GM23338 (cell line): ENCODE measurements at regions not wholly inside any gene's neighbourhood (a gene's known extent, or its start where the extent isn't known, plus 50 kb on each side); places are given as distances from the start of the nearest gene placed in this dataset.

ENCODE experiments used
- ATAC-seq: fragments of 200-7000 bp; cut with Tn5 transposase; 3 replicates; pipeline ENCODE4 v1.9.1; 2020
- DNase-seq: peaks from one replicate; pipeline ENCODE4 v3.0.0-alpha.2; 2015; ENCODE audit warnings: low spot score
- H2AFZ ChIP-seq: fragments of 200-600 bp; sonication (generic); 2 replicates; pipeline ENCODE4 v1.8.0; 2016; ENCODE audit warnings: antibody characterized with exemption, mild to moderate bottlenecking, moderate library complexity
- H3F3A ChIP-seq: fragments of 200-600 bp; sonication (generic); replicated peaks from 2 replicates; pipeline ENCODE4 v1.8.0; 2017; ENCODE audit warnings: antibody characterized with exemption, mixed run types, low read depth
- H3K27ac ChIP-seq: fragments of 200-600 bp; sonication (generic); 2 replicates; pipeline ENCODE4 v1.6.1; 2016; ENCODE audit warnings: low read depth
- H3K27me3 ChIP-seq: fragments of 200-600 bp; sonication (generic); 2 replicates; pipeline ENCODE4 v1.8.0; 2016; ENCODE audit warnings: mild to moderate bottlenecking, mixed run types, moderate library complexity; ENCODE audit not compliant: insufficient read depth
- H3K36me3 ChIP-seq: fragments of 200-600 bp; sonication (generic); 2 replicates; pipeline ENCODE4 v1.8.0; 2016; ENCODE audit warnings: mild to moderate bottlenecking; ENCODE audit not compliant: insufficient read depth
- H3K4me1 ChIP-seq: fragments of 200-600 bp; sonication (generic); 2 replicates; pipeline ENCODE4 v1.8.0; 2016; ENCODE audit warnings: mild to moderate bottlenecking, moderate library complexity; ENCODE audit not compliant: insufficient read depth
- H3K4me2 ChIP-seq: fragments of 200-600 bp; sonication (generic); 2 replicates; pipeline ENCODE4 v1.7.1; 2017; ENCODE audit warnings: mixed run types
- H3K4me3 ChIP-seq: fragments of 200-600 bp; sonication (generic); 2 replicates; pipeline ENCODE4 v1.6.1; 2016; ENCODE audit warnings: mixed run types
- H3K79me2 ChIP-seq: fragments of 200-600 bp; sonication (generic); replicated peaks from 2 replicates; pipeline ENCODE4 v1.8.0; 2017; ENCODE audit warnings: mild to moderate bottlenecking; ENCODE audit not compliant: insufficient read depth
- H3K9me2 ChIP-seq: fragments of 200-600 bp; sonication (generic); 2 replicates; pipeline ENCODE4 v1.8.0; 2017; ENCODE audit not compliant: insufficient read depth
- H4K20me1 ChIP-seq: fragments of 200-600 bp; sonication (generic); replicated peaks from 2 replicates; pipeline ENCODE4 v1.8.0; 2017; ENCODE audit warnings: mild to moderate bottlenecking; ENCODE audit not compliant: insufficient read depth
- H3K27ac Mint-ChIP-seq: 2 replicates; pipeline ENCODE4 v1.8.0; 2020; ENCODE audit warnings: inconsistent platforms, mild to moderate bottlenecking, moderate library complexity, mixed read lengths
- H3K27me3 Mint-ChIP-seq: 3 replicates; pipeline ENCODE4 v1.8.0; 2022; ENCODE audit warnings: low read depth, mild to moderate bottlenecking, moderate library complexity, mixed read lengths, inconsistent platforms; ENCODE audit not compliant: insufficient read depth, poor library complexity
- H3K36me3 Mint-ChIP-seq: 3 replicates; pipeline ENCODE4 v1.8.0; 2021; ENCODE audit warnings: low read depth, mild to moderate bottlenecking, inconsistent platforms, moderate library complexity, mixed read lengths
- H3K4me1 Mint-ChIP-seq: 3 replicates; pipeline ENCODE4 v1.8.0; 2020; ENCODE audit warnings: mild to moderate bottlenecking, inconsistent platforms, mixed read lengths
- H3K4me3 Mint-ChIP-seq: 3 replicates; pipeline ENCODE4 v1.8.0; 2021; ENCODE audit warnings: moderate library complexity, mild to moderate bottlenecking, inconsistent platforms, mixed read lengths
- H3K9me3 Mint-ChIP-seq: 3 replicates; pipeline ENCODE4 v1.8.0; 2020; ENCODE audit warnings: moderate library complexity, mild to moderate bottlenecking, inconsistent platforms, mixed read lengths
- CREB1 ChIP-seq: fragments of 250-450 bp; sonication (Bioruptor Pico); IDR thresholded peaks from 2 replicates; pipeline ENCODE4 v1.5.0; 2020; ENCODE audit warnings: low read depth, mild to moderate bottlenecking, moderate library complexity
- EZH2 ChIP-seq: fragments of 200-600 bp; sonication (generic); IDR thresholded peaks from one replicate; pipeline ENCODE4 v1.8.0; 2017; ENCODE audit warnings: antibody characterized with exemption, mild to moderate bottlenecking, low read depth; ENCODE audit not compliant: unreplicated experiment
- EZH2phosphoT487 ChIP-seq: fragments of 200-600 bp; sonication (generic); IDR thresholded peaks from one replicate; pipeline ENCODE4 v1.8.1; 2018; ENCODE audit warnings: antibody characterized with exemption; ENCODE audit not compliant: unreplicated experiment
- NANOG ChIP-seq: IDR thresholded peaks from 2 replicates; pipeline ENCODE4 v1.6.1; 2016; ENCODE audit warnings: antibody characterized with exemption, borderline replicate concordance
- POLR2AphosphoS5 ChIP-seq: IDR thresholded peaks from 2 replicates; pipeline ENCODE4 v1.6.1; 2016; ENCODE audit warnings: antibody characterized with exemption, low read depth
- STAT1 ChIP-seq: IDR thresholded peaks from one replicate; pipeline ENCODE4 v1.6.1; 2016; ENCODE audit warnings: antibody characterized with exemption; ENCODE audit not compliant: unreplicated experiment
- ZNF114 ChIP-seq: fragments of 250-450 bp; sonication (Bioruptor Pico); IDR thresholded peaks from 2 replicates; pipeline ENCODE4 v1.5.0; 2020; ENCODE audit warnings: mild to moderate bottlenecking, moderate library complexity
- TF ChIP-seq, protein P1 (sequence below): IDR thresholded peaks from 2 replicates; pipeline ENCODE4 v1.6.1; 2016; ENCODE audit warnings: antibody characterized with exemption
- TF ChIP-seq, protein P2 (sequence below), 2 experiments: fragments of 200-600 bp in 1 of 2; sonication (generic) in 1 of 2; conservative IDR thresholded peaks; 2 replicates each; pipeline versions ENCODE4 v1.5.1 to v1.6.1; 2016 to 2017; ENCODE audit warnings: antibody characterized with exemption in 2 of 2, low read depth in 2 of 2, mild to moderate bottlenecking in 2 of 2, moderate library complexity in 1 of 2
- TF ChIP-seq, protein P3 (sequence below): IDR thresholded peaks from one replicate; pipeline ENCODE4 v1.6.1; 2018; ENCODE audit warnings: antibody characterized with exemption; ENCODE audit not compliant: unreplicated experiment
- TF ChIP-seq, protein P4 (sequence below): fragments of 250-450 bp; sonication (Bioruptor Pico); IDR thresholded peaks from 2 replicates; pipeline ENCODE4 v1.5.0; 2020; ENCODE audit warnings: mild to moderate bottlenecking, moderate library complexity

DNA sequence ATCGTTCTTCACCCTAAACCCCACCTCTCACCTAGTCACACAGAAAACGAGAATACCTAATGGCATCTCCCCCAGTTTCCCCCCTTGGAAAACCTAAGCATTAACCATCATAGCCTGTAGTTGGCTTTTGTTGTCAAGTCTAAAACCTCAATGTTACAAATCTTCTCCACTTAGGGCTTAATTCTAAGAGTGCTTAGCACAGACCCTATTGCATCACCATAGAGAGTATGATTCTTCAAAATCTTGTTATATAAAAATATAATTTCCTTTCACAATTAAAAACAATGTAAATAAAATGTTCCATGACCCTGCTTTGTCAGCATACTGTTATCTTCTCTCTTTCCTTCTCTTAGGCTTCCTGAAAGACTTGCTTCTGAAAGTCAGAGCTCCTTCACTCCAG lies 263.2 kb upstream of the RGS18 start:
- no peaks in the 10 kb centered on the region for H3K79me2 ChIP-seq
- H3K4me3 ChIP-seq: no peak overlapping the region
- Mint-ChIP-seq H3K27ac (no peak overlapping the region), H3K36me3 (no peaks in the 10 kb centered on the region), H3K27me3 (no peaks in the 10 kb centered on the region), H3K9me3 (peaks cover 3% of the 10 kb centered on the region; the same call in 2 of the 3 replicates), H3K4me3 (no peak overlapping the region), H3K4me1 (peaks cover 7% of the 10 kb centered on the region; the same call in 1 of the 3 replicates)
- no peaks in the 10 kb centered on the region for H3F3A ChIP-seq
- H3K4me2 ChIP-seq: no peak overlapping the region
- no peaks in the 10 kb centered on the region for H3K9me2 ChIP-seq
- TF ChIP-seq POLR2AphosphoS5: no peak
- TF ChIP-seq ZNF114 (CRISPR knock-in tag): no peak
- TF ChIP-seq, protein P1, sequence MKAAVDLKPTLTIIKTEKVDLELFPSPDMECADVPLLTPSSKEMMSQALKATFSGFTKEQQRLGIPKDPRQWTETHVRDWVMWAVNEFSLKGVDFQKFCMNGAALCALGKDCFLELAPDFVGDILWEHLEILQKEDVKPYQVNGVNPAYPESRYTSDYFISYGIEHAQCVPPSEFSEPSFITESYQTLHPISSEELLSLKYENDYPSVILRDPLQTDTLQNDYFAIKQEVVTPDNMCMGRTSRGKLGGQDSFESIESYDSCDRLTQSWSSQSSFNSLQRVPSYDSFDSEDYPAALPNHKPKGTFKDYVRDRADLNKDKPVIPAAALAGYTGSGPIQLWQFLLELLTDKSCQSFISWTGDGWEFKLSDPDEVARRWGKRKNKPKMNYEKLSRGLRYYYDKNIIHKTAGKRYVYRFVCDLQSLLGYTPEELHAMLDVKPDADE: no peak
- no peak for TF ChIP-seq NANOG
- TF ChIP-seq, protein P2, sequence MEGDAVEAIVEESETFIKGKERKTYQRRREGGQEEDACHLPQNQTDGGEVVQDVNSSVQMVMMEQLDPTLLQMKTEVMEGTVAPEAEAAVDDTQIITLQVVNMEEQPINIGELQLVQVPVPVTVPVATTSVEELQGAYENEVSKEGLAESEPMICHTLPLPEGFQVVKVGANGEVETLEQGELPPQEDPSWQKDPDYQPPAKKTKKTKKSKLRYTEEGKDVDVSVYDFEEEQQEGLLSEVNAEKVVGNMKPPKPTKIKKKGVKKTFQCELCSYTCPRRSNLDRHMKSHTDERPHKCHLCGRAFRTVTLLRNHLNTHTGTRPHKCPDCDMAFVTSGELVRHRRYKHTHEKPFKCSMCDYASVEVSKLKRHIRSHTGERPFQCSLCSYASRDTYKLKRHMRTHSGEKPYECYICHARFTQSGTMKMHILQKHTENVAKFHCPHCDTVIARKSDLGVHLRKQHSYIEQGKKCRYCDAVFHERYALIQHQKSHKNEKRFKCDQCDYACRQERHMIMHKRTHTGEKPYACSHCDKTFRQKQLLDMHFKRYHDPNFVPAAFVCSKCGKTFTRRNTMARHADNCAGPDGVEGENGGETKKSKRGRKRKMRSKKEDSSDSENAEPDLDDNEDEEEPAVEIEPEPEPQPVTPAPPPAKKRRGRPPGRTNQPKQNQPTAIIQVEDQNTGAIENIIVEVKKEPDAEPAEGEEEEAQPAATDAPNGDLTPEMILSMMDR (conservative IDR thresholded peaks at IDR 0.05; ENCODE audit: low read depth in 2 of 2): no peak
- TF ChIP-seq, protein P3, sequence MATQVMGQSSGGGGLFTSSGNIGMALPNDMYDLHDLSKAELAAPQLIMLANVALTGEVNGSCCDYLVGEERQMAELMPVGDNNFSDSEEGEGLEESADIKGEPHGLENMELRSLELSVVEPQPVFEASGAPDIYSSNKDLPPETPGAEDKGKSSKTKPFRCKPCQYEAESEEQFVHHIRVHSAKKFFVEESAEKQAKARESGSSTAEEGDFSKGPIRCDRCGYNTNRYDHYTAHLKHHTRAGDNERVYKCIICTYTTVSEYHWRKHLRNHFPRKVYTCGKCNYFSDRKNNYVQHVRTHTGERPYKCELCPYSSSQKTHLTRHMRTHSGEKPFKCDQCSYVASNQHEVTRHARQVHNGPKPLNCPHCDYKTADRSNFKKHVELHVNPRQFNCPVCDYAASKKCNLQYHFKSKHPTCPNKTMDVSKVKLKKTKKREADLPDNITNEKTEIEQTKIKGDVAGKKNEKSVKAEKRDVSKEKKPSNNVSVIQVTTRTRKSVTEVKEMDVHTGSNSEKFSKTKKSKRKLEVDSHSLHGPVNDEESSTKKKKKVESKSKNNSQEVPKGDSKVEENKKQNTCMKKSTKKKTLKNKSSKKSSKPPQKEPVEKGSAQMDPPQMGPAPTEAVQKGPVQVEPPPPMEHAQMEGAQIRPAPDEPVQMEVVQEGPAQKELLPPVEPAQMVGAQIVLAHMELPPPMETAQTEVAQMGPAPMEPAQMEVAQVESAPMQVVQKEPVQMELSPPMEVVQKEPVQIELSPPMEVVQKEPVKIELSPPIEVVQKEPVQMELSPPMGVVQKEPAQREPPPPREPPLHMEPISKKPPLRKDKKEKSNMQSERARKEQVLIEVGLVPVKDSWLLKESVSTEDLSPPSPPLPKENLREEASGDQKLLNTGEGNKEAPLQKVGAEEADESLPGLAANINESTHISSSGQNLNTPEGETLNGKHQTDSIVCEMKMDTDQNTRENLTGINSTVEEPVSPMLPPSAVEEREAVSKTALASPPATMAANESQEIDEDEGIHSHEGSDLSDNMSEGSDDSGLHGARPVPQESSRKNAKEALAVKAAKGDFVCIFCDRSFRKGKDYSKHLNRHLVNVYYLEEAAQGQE: no peak
- TF ChIP-seq EZH2: no peak
- TF ChIP-seq CREB1 (CRISPR knock-in tag): no peak
- no peak for TF ChIP-seq STAT1
- TF ChIP-seq EZH2phosphoT487: no peak
- TF ChIP-seq, protein P4, sequence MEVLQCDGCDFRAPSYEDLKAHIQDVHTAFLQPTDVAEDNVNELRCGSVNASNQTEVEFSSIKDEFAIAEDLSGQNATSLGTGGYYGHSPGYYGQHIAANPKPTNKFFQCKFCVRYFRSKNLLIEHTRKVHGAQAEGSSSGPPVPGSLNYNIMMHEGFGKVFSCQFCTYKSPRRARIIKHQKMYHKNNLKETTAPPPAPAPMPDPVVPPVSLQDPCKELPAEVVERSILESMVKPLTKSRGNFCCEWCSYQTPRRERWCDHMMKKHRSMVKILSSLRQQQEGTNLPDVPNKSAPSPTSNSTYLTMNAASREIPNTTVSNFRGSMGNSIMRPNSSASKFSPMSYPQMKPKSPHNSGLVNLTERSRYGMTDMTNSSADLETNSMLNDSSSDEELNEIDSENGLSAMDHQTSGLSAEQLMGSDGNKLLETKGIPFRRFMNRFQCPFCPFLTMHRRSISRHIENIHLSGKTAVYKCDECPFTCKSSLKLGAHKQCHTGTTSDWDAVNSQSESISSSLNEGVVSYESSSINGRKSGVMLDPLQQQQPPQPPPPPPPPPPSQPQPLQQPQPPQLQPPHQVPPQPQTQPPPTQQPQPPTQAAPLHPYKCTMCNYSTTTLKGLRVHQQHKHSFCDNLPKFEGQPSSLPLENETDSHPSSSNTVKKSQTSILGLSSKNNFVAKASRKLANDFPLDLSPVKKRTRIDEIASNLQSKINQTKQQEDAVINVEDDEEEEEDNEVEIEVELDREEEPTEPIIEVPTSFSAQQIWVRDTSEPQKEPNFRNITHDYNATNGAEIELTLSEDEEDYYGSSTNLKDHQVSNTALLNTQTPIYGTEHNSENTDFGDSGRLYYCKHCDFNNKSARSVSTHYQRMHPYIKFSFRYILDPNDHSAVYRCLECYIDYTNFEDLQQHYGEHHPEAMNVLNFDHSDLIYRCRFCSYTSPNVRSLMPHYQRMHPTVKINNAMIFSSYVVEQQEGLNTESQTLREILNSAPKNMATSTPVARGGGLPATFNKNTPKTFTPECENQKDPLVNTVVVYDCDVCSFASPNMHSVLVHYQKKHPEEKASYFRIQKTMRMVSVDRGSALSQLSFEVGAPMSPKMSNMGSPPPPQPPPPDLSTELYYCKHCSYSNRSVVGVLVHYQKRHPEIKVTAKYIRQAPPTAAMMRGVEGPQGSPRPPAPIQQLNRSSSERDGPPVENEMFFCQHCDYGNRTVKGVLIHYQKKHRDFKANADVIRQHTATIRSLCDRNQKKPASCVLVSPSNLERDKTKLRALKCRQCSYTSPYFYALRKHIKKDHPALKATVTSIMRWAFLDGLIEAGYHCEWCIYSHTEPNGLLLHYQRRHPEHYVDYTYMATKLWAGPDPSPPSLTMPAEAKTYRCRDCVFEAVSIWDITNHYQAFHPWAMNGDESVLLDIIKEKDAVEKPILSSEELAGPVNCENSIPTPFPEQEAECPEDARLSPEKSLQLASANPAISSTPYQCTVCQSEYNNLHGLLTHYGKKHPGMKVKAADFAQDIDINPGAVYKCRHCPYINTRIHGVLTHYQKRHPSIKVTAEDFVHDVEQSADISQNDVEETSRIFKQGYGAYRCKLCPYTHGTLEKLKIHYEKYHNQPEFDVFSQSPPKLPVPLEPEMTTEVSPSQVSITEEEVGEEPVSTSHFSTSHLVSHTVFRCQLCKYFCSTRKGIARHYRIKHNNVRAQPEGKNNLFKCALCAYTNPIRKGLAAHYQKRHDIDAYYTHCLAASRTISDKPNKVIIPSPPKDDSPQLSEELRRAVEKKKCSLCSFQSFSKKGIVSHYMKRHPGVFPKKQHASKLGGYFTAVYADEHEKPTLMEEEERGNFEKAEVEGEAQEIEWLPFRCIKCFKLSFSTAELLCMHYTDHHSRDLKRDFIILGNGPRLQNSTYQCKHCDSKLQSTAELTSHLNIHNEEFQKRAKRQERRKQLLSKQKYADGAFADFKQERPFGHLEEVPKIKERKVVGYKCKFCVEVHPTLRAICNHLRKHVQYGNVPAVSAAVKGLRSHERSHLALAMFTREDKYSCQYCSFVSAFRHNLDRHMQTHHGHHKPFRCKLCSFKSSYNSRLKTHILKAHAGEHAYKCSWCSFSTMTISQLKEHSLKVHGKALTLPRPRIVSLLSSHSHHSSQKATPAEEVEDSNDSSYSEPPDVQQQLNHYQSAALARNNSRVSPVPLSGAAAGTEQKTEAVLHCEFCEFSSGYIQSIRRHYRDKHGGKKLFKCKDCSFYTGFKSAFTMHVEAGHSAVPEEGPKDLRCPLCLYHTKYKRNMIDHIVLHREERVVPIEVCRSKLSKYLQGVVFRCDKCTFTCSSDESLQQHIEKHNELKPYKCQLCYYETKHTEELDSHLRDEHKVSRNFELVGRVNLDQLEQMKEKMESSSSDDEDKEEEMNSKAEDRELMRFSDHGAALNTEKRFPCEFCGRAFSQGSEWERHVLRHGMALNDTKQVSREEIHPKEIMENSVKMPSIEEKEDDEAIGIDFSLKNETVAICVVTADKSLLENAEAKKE (CRISPR knock-in tag): no peak
- no peak overlapping the region for H2AFZ ChIP-seq
- H4K20me1 ChIP-seq: no peaks in the 10 kb centered on the region
- H3K4me1 ChIP-seq: no peaks in the 10 kb centered on the region
- H3K36me3 ChIP-seq: no peaks in the 10 kb centered on the region
- no peaks in the 10 kb centered on the region for H3K27me3 ChIP-seq
- ATAC-seq (no peak), DNase-seq (no peak)
- H3K27ac ChIP-seq: no peak overlapping the region
